BE2C (cell line): ENCODE measurements at regions not wholly inside any gene's neighbourhood (a gene's known extent, or its start where the extent isn't known, plus 50 kb on each side); places are given as distances from the start of the nearest gene placed in this dataset.

Experiments used
- DNase-seq: peaks from one replicate; pipeline ENCODE4 v3.0.0-alpha.2; 2020
- H3K27me3 ChIP-seq: fragments of 250-450 bp; sonication (Bioruptor Pico); 2 replicates; pipeline ENCODE4 v1.5.1; 2020; ENCODE audit warnings: mild to moderate bottlenecking
- H3K36me3 ChIP-seq: fragments of 250-450 bp; sonication (Bioruptor Pico); 2 replicates; pipeline ENCODE4 v1.5.1; 2020; ENCODE audit warnings: mild to moderate bottlenecking
- H3K4me1 ChIP-seq: fragments of 250-450 bp; sonication (Bioruptor Pico); 2 replicates; pipeline ENCODE4 v1.5.1; 2020
- H3K4me3 ChIP-seq: 2 replicates; pipeline ENCODE4 v1.5.1; 2011; ENCODE audit warnings: low read depth, low read length
- H3K9me3 ChIP-seq: fragments of 250-450 bp; sonication (Bioruptor Pico); 2 replicates; pipeline ENCODE4 v1.5.1; 2020
- TF ChIP-seq, protein P1 (sequence below): IDR thresholded peaks from 2 replicates; pipeline ENCODE4 v1.5.1; 2012; ENCODE audit warnings: mild to moderate bottlenecking, low read depth, low read length

DNA sequence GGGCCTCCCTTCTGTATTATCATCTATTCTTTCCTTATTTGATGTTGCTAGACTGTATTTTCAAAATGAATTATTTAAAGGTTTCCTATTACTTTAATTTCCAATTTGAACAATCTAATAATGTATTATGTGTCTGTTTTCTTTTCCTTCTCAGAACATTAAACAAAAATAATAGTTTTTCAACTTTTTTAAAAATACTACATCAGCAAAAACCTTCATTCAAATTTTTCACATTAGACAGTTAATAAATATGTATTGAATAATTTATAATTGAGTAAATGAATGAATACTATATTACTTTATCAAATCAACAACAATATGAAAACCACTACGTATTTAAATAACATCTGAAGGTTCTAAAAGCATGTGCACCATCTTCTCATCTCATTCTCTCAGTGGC lies 644.1 kb upstream of the SEMA3D start:
- TF ChIP-seq, protein P1, sequence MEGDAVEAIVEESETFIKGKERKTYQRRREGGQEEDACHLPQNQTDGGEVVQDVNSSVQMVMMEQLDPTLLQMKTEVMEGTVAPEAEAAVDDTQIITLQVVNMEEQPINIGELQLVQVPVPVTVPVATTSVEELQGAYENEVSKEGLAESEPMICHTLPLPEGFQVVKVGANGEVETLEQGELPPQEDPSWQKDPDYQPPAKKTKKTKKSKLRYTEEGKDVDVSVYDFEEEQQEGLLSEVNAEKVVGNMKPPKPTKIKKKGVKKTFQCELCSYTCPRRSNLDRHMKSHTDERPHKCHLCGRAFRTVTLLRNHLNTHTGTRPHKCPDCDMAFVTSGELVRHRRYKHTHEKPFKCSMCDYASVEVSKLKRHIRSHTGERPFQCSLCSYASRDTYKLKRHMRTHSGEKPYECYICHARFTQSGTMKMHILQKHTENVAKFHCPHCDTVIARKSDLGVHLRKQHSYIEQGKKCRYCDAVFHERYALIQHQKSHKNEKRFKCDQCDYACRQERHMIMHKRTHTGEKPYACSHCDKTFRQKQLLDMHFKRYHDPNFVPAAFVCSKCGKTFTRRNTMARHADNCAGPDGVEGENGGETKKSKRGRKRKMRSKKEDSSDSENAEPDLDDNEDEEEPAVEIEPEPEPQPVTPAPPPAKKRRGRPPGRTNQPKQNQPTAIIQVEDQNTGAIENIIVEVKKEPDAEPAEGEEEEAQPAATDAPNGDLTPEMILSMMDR, result no peak
- Histone ChIP-seq H3K9me3 (no peaks in the 10 kb centered on the region), H3K36me3 (no peaks in the 10 kb centered on the region), H3K27me3 (no peaks in the 10 kb centered on the region), H3K4me3 (no peak overlapping the region), H3K4me1 (peaks cover 5% of the 10 kb centered on the region; the same call in 1 of the 2 replicates)
- DNase-seq, result no peak

DNA sequence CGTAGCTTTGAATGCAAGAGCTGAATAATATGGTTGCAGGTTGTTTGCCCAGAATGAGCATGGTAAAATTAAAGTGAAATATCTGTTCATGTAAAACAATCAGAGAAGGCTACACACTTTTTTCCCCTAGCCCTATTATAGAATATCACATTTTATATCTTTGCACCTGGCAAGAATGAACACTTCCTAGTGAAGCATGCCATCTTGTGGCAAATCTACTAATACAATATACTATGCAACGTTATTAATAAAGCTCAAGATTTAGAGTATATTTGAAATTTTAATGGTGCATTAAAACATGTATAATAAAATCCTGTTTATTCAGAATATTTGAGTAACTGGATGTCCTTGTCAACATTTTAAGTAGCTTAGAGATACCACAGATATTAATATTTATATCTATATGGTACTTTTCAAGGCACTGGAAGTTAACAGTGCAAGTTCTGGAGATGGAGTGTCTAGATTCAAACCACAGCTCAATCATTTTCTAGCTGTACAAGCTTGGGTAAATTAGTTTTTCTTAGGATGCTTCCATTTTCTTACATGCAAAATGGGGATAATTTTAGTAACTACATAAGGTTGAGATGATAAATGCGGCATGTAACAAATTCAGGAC lies 643.1 kb upstream of the SEMA3D start:
- Histone ChIP-seq H3K9me3 (no peaks in the 10 kb centered on the region), H3K4me1 (peaks cover 5% of the 10 kb centered on the region; the same call in 1 of the 2 replicates), H3K4me3 (no peak overlapping the region), H3K27me3 (no peaks in the 10 kb centered on the region), H3K36me3 (no peaks in the 10 kb centered on the region)
- no peak for DNase-seq
- TF ChIP-seq, protein P1, result peak; percentile 53

DNA sequence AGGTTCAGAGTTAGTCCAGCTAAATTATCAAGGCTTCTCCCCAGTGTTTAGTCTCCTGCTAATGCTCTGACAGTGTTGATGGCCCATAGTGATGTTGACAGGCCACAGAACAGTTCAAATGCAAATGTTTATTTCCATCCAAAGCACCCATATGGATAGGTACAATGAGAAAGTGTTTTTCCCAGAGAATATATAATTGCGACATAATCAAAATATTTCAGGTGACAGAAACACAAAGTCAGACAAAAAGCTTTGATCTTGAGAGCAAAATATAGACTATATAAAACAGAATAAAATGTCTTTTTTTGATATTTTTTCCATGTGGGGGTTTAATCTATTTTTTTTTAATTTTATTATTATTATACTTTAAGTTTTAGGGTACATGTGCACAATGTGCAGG lies 642.3 kb upstream of the SEMA3D start:
- TF ChIP-seq, protein P1, result no peak
- no peaks in the 10 kb centered on the region for H3K9me3 ChIP-seq
- DNase-seq, result no peak
- H3K4me3 ChIP-seq, result no peak overlapping the region
- H3K27me3 ChIP-seq, result no peaks in the 10 kb centered on the region
- no peaks in the 10 kb centered on the region for H3K36me3 ChIP-seq
- H3K4me1 ChIP-seq, result peaks cover 5% of the 10 kb centered on the region; the same call in 1 of the 2 replicates

DNA sequence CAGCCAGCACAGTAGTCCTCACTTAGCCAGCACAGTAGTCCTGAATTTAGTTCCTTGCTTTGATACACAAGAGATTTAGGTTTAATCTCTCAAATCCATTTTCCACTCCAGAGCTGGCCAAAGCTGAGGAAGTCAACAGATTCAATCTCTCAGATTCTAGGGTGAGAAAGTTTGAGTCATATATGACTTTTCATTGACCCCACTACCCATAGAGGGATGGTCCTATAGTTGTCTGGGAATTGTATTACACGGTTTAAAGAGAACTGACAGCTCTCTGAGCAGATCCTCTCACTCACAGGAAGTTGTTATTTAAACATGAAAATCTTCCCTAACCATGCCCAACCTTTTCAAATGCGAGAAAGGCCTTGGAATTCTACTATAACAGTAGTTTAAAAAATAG lies 641.8 kb upstream of the SEMA3D start:
- DNase-seq, result no peak
- no peaks in the 10 kb centered on the region for H3K36me3 ChIP-seq
- TF ChIP-seq, protein P1, result no peak

DNA sequence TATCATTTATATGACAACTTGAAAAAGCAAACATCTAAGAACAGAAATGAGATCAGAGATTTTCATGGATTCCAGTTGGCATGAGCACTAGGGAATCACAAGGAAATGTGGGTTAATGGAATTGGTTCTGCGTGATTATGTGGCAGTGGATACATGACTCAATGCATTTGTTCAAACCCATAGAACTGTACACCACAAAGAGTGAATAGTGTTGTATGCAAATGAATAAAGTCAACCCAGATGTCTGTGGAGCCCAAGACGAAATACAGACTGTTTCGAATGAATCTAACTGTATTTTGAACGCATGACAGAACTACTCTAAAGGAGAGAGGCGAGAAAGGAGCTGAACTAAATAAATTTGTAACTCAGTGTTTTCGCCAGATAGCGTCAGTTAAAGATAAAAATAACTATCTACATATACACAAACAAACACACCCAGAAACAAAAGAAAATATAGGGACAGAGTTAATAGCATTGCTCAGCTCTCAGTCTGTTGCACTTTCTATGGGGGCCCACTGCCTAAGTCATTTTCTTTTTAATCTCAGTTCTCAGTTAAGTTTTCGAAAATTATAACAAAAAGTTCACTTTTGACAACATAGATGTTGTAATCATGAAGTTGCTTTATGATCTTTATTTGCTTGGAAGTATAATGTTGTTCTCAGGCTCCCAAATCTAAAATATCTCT lies 636.7 kb upstream of the SEMA3D start:
- DNase-seq, result no peak
- TF ChIP-seq, protein P1, result no peak
- Histone ChIP-seq H3K36me3 (no peaks in the 10 kb centered on the region), H3K27me3 (no peaks in the 10 kb centered on the region), H3K9me3 (no peaks in the 10 kb centered on the region; the same call in 1 of the 2 replicates), H3K4me1 (no peaks in the 10 kb centered on the region; the same call in 1 of the 2 replicates), H3K4me3 (no peak overlapping the region)

More for the DNA sequence above, 641.8 kb upstream of the SEMA3D start:
- no peaks in the 10 kb centered on the region for H3K9me3 ChIP-seq
- peaks cover 5% of the 10 kb centered on the region; the same call in 1 of the 2 replicates for H3K4me1 ChIP-seq
- no peaks in the 10 kb centered on the region for H3K27me3 ChIP-seq
- H3K4me3 ChIP-seq, result no peak overlapping the region

DNA sequence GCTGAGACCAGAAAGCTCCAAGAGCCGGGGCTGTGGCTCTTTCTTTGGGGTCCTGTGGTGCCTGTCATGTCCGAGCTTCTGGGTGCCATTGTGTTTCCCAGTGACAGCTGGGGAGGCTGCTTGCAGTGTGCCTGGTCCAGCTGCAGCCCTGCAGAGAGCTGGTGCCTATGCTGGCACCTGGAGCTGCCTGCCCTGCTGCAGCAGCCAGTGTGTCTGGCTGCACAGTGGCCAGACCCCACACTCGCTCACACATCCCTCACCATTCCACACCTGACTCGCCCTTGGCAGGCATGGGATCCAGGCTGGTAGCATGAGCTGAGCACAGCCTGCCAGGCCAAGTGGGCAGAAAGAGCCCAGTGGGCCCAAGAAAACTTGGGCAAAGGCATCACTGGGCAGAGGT lies 635.1 kb upstream of the SEMA3D start:
- H3K4me1 ChIP-seq, result no peaks in the 10 kb centered on the region
- H3K4me3 ChIP-seq, result no peak overlapping the region
- H3K36me3 ChIP-seq, result no peaks in the 10 kb centered on the region
- H3K27me3 ChIP-seq, result no peaks in the 10 kb centered on the region
- DNase-seq, result no peak
- H3K9me3 ChIP-seq, result no peaks in the 10 kb centered on the region; the same call in 1 of the 2 replicates
- TF ChIP-seq, protein P1, result no peak
